GM12878 (cell line): ENCODE measurements at regions not wholly inside any gene's neighbourhood (a gene's known extent, or its start where the extent isn't known, plus 50 kb on each side); places are given as distances from the start of the nearest gene placed in this dataset.

Experiments
- ATAC-seq: fragments of 200-7000 bp; cut with Tn5 transposase; 3 replicates; pipeline ENCODE4 v1.9.1; 2020; ENCODE audit warnings: mild to moderate bottlenecking, moderate library complexity
- BruUV-seq: library from RNA; stranded (reverse); fragments of 400-500 nt; replicated peaks from 2 replicates; lab custom pipeline; 2021; lab: Mats Ljungman, UMichigan
- CTCF ChIA-PET: fragments of 300-600 bp; sonication (Branson Sonifier 250); formaldehyde crosslinking; extraction: SDS; loops from one replicate; lab custom pipeline; 2021; ENCODE audit warnings: inconsistent platforms; lab: Yijun Ruan, JAX
- POLR2A ChIA-PET: fragments of 350-600 bp; formaldehyde crosslinking; extraction: SDS; loops from one replicate; lab custom pipeline; 2021; ENCODE audit warnings: inconsistent platforms; lab: Charles Lee
- RAD21 ChIA-PET: fragments of 300-600 bp; sonication (Branson Sonifier 250); formaldehyde crosslinking; loops from one replicate; lab custom pipeline; 2023; ENCODE audit warnings: antibody characterized with exemption; ENCODE audit not compliant: unreplicated experiment; lab: Charles Lee
- SMC1A ChIA-PET: fragments of 300-600 bp; sonication (Branson Sonifier 250); formaldehyde crosslinking; loops from one replicate; lab custom pipeline; 2023; ENCODE audit not compliant: unreplicated experiment, uncharacterized antibody; lab: Charles Lee
- DNase-seq: peaks from one replicate; pipeline ENCODE4 v3.0.0-alpha.2; 2011; ENCODE audit warnings: low read depth, low spot score
- FAIRE-seq: peaks from 3 replicates; lab custom pipeline; 2011; peaks lifted over from hg19 to GRCh38; lab: Jason Lieb, UNC
- H2AFZ ChIP-seq: 2 replicates; pipeline ENCODE4 v1.6.0; 2011; ENCODE audit warnings: low read depth, low read length, control low read depth; ENCODE audit not compliant: control insufficient read depth
- H3K27ac ChIP-seq: 2 replicates; pipeline ENCODE4 v1.5.1; 2011; ENCODE audit warnings: control low read depth; ENCODE audit not compliant: control insufficient read depth, insufficient read depth
- H3K27me3 ChIP-seq, 2 experiments: replicated peaks in 1 of 2; 2 replicates each; pipeline versions ENCODE4 v1.6.0 to v1.6.1; 2011; ENCODE audit warnings: low read length in 1 of 2; ENCODE audit not compliant: control insufficient read depth in 2 of 2, insufficient read depth in 2 of 2
- H3K36me3 ChIP-seq, 2 experiments: 2 replicates each; pipeline ENCODE4 v1.5.1; 2011; ENCODE audit warnings: low read length in 1 of 2; ENCODE audit not compliant: control insufficient read depth in 2 of 2, insufficient read depth in 2 of 2
- H3K4me1 ChIP-seq: 2 replicates; pipeline ENCODE4 v1.6.1; 2011; ENCODE audit warnings: mild to moderate bottlenecking, low read length, moderate library complexity, mixed read lengths; ENCODE audit not compliant: control insufficient read depth, insufficient read depth
- H3K4me2 ChIP-seq: 2 replicates; pipeline ENCODE4 v1.6.0; 2011; ENCODE audit warnings: control low read depth; ENCODE audit not compliant: control insufficient read depth, insufficient read depth
- H3K4me3 ChIP-seq: fragments of 200-600 bp; sonication (generic); 2 replicates; pipeline ENCODE4 v1.5.1; 2016
- H3K79me2 ChIP-seq: 2 replicates; pipeline ENCODE4 v1.6.0; 2011; ENCODE audit warnings: low read length; ENCODE audit not compliant: control insufficient read depth, insufficient read depth
- H3K9ac ChIP-seq: 2 replicates; pipeline ENCODE4 v1.8.0; 2011; ENCODE audit warnings: low read length, control low read depth, mixed read lengths; ENCODE audit not compliant: control insufficient read depth, insufficient read depth
- H3K9me3 ChIP-seq: replicated peaks from 3 replicates; pipeline ENCODE4 v1.5.1; 2011; ENCODE audit warnings: mild to moderate bottlenecking, low read length; ENCODE audit not compliant: control insufficient read depth, insufficient read depth
- H4K20me1 ChIP-seq: 2 replicates; pipeline ENCODE4 v1.6.0; 2011; ENCODE audit not compliant: control insufficient read depth, insufficient read depth
- BMI1 ChIP-seq: fragments of 450-650 bp; IDR thresholded peaks from 2 replicates; pipeline ENCODE4 v1.6.1; 2016; ENCODE audit warnings: mild to moderate bottlenecking, moderate library complexity, borderline replicate concordance
- FOS ChIP-seq: IDR thresholded peaks from 3 replicates; pipeline ENCODE4 v1.6.1; 2011; ENCODE audit warnings: borderline replicate concordance; ENCODE audit not compliant: insufficient read length; ENCODE audit errors: extremely low read depth
- NFIC ChIP-seq: IDR thresholded peaks from 2 replicates; pipeline ENCODE4 v1.6.1; 2012; ENCODE audit warnings: low read depth, mild to moderate bottlenecking, inconsistent platforms, low read length, moderate library complexity
- NRF1 ChIP-seq: conservative IDR thresholded peaks from 2 replicates; pipeline ENCODE4 v1.6.1; 2011; ENCODE audit warnings: mild to moderate bottlenecking, low read depth, low read length, improper control_type of control experiment
- PBX3 ChIP-seq: IDR thresholded peaks from 2 replicates; pipeline ENCODE4 v1.6.1; 2011; ENCODE audit warnings: mild to moderate bottlenecking, low read depth, low read length, moderate library complexity; ENCODE audit not compliant: insufficient replicate concordance
- PRDM15 ChIP-seq: fragments of 450-650 bp; formaldehyde crosslinking; IDR thresholded peaks from 2 replicates; pipeline ENCODE4 v1.4.0; 2020; ENCODE audit warnings: mild to moderate bottlenecking, moderate library complexity
- RAD21 ChIP-seq: IDR thresholded peaks from 2 replicates; pipeline ENCODE4 v1.6.1; 2011; ENCODE audit warnings: mild to moderate bottlenecking, low read depth, low read length, moderate library complexity; ENCODE audit not compliant: insufficient read depth
- TAF1 ChIP-seq: IDR thresholded peaks from 2 replicates; pipeline ENCODE4 v1.6.1; 2011; ENCODE audit warnings: mild to moderate bottlenecking, low read depth, low read length, borderline replicate concordance
- WGBS: methylation state at CpG from one replicate; pipeline ENCODE4 v1.1.6; 2016; ENCODE audit warnings: low lambda C conversion rate; ENCODE audit not compliant: insufficient replicate concordance, insufficient coverage; ENCODE audit errors: missing lambda C conversion rate; 5-methylcytosine and 5-hydroxymethylcytosine counted together
- in situ Hi-C: fragments of 300-500 bp; cut with MboI; formaldehyde crosslinking; loops from 9 replicates; pipeline ENCODE4 v1.14.3; 2018; ENCODE audit warnings: mixed read lengths
- intact Hi-C: fragments of 100-400 bp; cut with micrococcal nuclease; formaldehyde crosslinking; loops from one replicate; pipeline ENCODE4 v1.14.2; 2022; ENCODE audit not compliant: unreplicated experiment

- no peaks in the 10 kb centered on the region for H3K79me2 ChIP-seq
- no peaks in the 10 kb centered on the region for H4K20me1 ChIP-seq
- H3K9ac ChIP-seq = no peak overlapping the region
- H3K36me3 ChIP-seq = no peaks in the 10 kb centered on the region
- intact Hi-C loops = no loop called here
- POLR2A ChIA-PET = no interaction called here
- no peak for FAIRE-seq
- H3K4me3 ChIP-seq = no peak overlapping the region
- TF ChIP-seq NFIC (no peak), BMI1 (no peak), PBX3 (no peak), NRF1 (no peak), FOS (no peak)
- TF ChIP-seq, all 136 proteins: peak for 0
- ChIA-PET CTCF (interaction anchor here (0.8 kb wide), 1 partner anchor 413 kb away, joined by 4 read pairs; no protein-coding TSS in a partner anchor), RAD21 (no interaction called here), SMC1A (interaction anchor here (1.2 kb wide), 1 partner anchor 13 kb away, joined by 3 read pairs; no protein-coding TSS in a partner anchor)
- 6% methylated on average over 3 of the region's 3 CpGs for WGBS
- no peak for DNase-seq
- in situ Hi-C loops = no loop called here
- BruUV-seq = no TSS peak
- H2AFZ ChIP-seq = no peak overlapping the region
- no peaks in the 10 kb centered on the region for H3K27me3 ChIP-seq
- no peak overlapping the region for H3K4me2 ChIP-seq
- H3K27ac ChIP-seq = no peak overlapping the region
- H3K4me1 ChIP-seq = no peaks in the 10 kb centered on the region
- no peaks in the 10 kb centered on the region for H3K9me3 ChIP-seq
- no peak for ATAC-seq
These were observed 102.0 kb upstream of the ADAMTS19 start for GRCh38 chr5:129358069-129358468.

- in situ Hi-C loops (no loop called here), intact Hi-C loops (no loop called here)
- CTCF ChIA-PET = interaction anchor here (0.9 to 2.9 kb wide), 2 partner anchors 15 to 411 kb away, joined by 3 to 10 read pairs; no protein-coding TSS in a partner anchor
- TF ChIP-seq TAF1 (no peak), PRDM15 (CRISPR knock-in tag) (no peak), RAD21 (no peak)
- DNase-seq = no peak
- no peak for ATAC-seq
- no peak overlapping the region for H3K27ac ChIP-seq
- no peaks in the 10 kb centered on the region for H3K36me3 ChIP-seq
- H2AFZ ChIP-seq = no peak overlapping the region
- SMC1A ChIA-PET = no interaction called here
- no peak overlapping the region for H3K4me3 ChIP-seq
- no peaks in the 10 kb centered on the region for H3K79me2 ChIP-seq
- no peaks in the 10 kb centered on the region for H3K27me3 ChIP-seq
- no peaks in the 10 kb centered on the region for H3K9me3 ChIP-seq
- 28% methylated on average over 2 of the region's 2 CpGs for WGBS
- BruUV-seq = no TSS peak
- no peak for FAIRE-seq
- no peak overlapping the region for H3K9ac ChIP-seq
- no peaks in the 10 kb centered on the region for H3K4me1 ChIP-seq
- no peak overlapping the region for H3K4me2 ChIP-seq
- H4K20me1 ChIP-seq = no peaks in the 10 kb centered on the region
- POLR2A ChIA-PET = interaction anchor here (0.6 kb wide), 1 partner anchor 456 kb away, joined by 5 read pairs; no protein-coding TSS in a partner anchor
- RAD21 ChIA-PET = no interaction called here
These were observed 100.6 kb upstream of the ADAMTS19 start for GRCh38 chr5:129359450-129359849.
